GM23248 (cell line): ENCODE measurements at regions not wholly inside any gene's neighbourhood (a gene's known extent, or its start where the extent isn't known, plus 50 kb on each side); places are given as distances from the start of the nearest gene placed in this dataset.

Experiments
- EZH2 ChIP-seq: fragments of 200-600 bp; sonication (generic); IDR thresholded peaks from 2 replicates; pipeline ENCODE4 v1.6.1; 2018; ENCODE audit warnings: antibody characterized with exemption, mild to moderate bottlenecking; ENCODE audit not compliant: insufficient read depth, poor library complexity, severe bottlenecking
- EZH2phosphoT487 ChIP-seq: fragments of 200-600 bp; sonication (generic); IDR thresholded peaks from 2 replicates; pipeline ENCODE4 v1.6.1; 2018; ENCODE audit warnings: antibody characterized with exemption, moderate library complexity, mild to moderate bottlenecking, low read depth; ENCODE audit not compliant: insufficient read depth

GRCh38 chr4:1492142-1492457 is 85.9 kb upstream of the NKX1-1 start:
- TF ChIP-seq EZH2phosphoT487 = no peak
- TF ChIP-seq EZH2 = no peak
